GM18499 (cell line): ENCODE measurements at regions not wholly inside any gene's neighbourhood (a gene's known extent, or its start where the extent isn't known, plus 50 kb on each side); places are given as distances from the start of the nearest gene placed in this dataset.

Source experiments
- ATAC-seq: cut with Tn5 transposase; IDR thresholded peaks from one replicate; pipeline ENCODE4 v1.9.1; 2021; ENCODE audit warnings: moderate number of reproducible peaks; ENCODE audit not compliant: insufficient read depth, unreplicated experiment

DNA sequence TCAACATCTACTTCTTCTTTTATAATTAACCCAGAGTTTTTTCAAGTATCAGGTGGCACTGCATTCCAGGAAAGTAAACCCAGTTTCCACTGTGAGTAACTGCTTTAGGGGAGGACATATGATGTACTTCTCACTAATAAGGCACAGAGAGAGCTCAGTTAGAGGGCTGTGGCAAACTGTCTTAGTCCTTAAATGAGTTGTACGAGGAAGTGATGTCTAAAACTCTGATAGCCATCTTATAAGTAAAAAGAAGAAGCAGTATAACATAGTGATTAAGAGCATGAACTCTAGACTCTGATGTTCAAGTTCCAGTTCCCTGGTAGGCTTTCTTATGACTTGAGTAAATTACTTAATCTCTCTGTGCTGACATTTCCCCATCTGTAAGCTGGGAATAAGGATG, 58.7 kb upstream of the PTGS2 start:
- peak; percentile 87 for ATAC-seq

DNA sequence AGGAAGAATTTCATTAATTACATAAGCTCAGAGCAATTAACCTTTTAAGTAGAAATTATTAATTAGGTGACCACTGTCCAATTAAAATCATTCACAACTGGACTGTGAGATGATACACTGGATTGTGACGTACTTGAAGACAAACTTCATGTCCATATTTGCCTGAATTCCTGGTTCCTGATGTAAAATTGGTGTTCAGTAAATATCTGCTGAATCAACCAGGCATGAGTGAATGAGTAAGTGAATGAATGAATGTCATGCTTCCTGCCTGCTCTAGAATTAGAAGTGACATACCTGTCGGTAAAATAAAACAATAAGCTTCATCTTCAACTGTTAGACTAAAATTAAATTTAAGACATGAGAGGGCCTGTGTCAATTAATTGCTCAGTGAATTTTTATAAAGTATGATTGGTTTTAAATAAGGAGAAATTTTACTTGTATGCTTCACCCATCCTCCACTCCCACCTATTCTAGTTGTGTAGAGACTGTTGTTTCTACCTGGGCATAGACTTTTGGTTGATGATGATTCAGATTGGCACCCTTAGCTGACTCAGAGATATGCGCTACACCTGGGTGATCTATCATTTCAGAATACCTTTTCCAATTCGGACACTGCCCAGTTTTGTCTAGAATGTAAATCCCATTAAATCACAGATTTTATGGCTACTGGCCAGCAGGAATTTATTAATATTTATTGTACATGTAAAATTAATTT, 56.9 kb upstream of the PTGS2 start:
- no peak for ATAC-seq

DNA sequence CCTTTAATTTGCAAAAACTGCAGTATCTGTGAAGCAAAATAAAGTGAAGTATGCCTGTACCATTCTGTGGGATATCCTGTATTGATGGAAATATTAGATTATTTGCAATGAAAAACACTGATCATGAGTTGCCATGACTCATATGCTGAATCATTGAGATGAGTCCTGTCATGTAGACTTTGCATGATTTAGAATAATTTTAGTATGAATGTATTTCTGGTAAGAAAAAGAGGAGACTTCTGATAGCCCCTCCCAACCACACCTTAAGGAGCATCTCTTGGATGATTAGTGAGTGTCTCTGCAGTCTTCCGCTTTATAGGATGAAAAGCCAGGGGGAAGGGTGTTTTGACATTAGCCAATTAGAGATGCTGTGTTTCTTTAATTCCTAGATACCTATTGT, 55.2 kb upstream of the PTGS2 start:
- ATAC-seq = no peak

DNA sequence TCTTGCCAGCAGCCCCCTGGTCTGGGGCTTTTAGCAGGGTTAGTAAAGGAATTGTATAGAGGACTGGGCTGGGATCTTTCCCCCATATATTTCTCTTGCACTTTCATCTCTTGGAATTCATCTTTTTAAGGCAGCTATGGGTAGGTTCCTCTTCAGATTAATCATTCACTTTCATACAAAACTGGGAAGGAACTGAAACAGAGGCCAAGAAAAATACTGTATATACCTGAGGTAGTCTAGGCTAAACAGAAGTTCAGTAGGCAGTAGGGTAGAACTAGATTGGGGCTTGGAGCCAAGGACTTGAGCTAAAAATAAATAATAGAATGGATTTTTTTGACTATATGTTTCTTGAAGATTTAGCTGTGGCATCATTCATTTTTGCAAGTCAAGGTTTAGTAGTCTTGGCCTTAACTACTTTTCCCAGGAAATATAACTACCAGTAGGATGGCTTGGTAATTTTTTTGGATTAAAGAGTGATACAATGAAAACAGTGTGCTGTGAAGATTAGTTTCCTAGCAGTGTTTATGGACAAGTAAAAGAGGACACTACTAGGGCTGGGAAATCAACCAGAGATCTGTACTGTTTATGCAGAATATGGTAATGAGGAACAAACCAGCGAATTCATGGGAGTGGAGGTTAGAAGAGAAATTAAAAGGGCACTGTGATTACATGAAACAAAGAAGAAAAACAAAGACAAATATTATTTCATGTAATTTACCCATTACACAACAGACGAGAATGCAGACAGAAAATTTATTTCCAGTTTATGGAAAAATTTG, 50.9 kb upstream of the PTGS2 start:
- no peak for ATAC-seq
